OCI-LY1 (cell line): ENCODE measurements at regions not wholly inside any gene's neighbourhood (a gene's known extent, or its start where the extent isn't known, plus 50 kb on each side); places are given as distances from the start of the nearest gene placed in this dataset.

Source experiments
- CTCF ChIP-seq: fragments of 200-600 bp; sonication (generic), shearing (Covaris generic); IDR thresholded peaks from 2 replicates; pipeline ENCODE4 v1.5.1; 2017; ENCODE audit warnings: mild to moderate bottlenecking, antibody characterized with exemption, low read length, moderate library complexity, mixed read lengths
- EZH2 ChIP-seq: fragments of 200-600 bp; sonication (generic), shearing (Covaris generic); IDR thresholded peaks from 2 replicates; pipeline ENCODE4 v1.8.0; 2017; ENCODE audit warnings: borderline replicate concordance, mixed run types, mild to moderate bottlenecking, antibody characterized with exemption, low read length, moderate library complexity, mixed read lengths

GRCh38 chr13:75936791-75937190, 300.7 kb downstream of the LMO7 start:
- TF ChIP-seq CTCF, result no peak
- TF ChIP-seq EZH2, result no peak
